Mesendoderm (in vitro differentiated cells): ENCODE measurements at regions not wholly inside any gene's neighbourhood (a gene's known extent, or its start where the extent isn't known, plus 50 kb on each side); places are given as distances from the start of the nearest gene placed in this dataset.

Experiments
- DNase-seq: peaks from one replicate; pipeline ENCODE4 v3.0.0; 2013
- H2AK5ac ChIP-seq: 2 replicates; pipeline ENCODE4 v1.6.1; 2013; ENCODE audit warnings: low read length, inconsistent platforms
- H2BK120ac ChIP-seq: 2 replicates; pipeline ENCODE4 v1.6.1; 2013; ENCODE audit warnings: low read depth, mild to moderate bottlenecking, low read length, moderate library complexity, mixed read lengths
- H2BK15ac ChIP-seq: replicated peaks from 2 replicates; pipeline ENCODE4 v1.6.1; 2013; ENCODE audit warnings: low read depth, mild to moderate bottlenecking, moderate library complexity
- H2BK5ac ChIP-seq: 2 replicates; pipeline ENCODE4 v1.6.1; 2013; ENCODE audit warnings: low read length, inconsistent platforms
- H3K18ac ChIP-seq: 2 replicates; pipeline ENCODE4 v1.6.1; 2013; ENCODE audit warnings: mild to moderate bottlenecking, low read length, mixed read lengths
- H3K23ac ChIP-seq: one replicate; pipeline ENCODE4 v1.6.1; 2013; ENCODE audit warnings: low read length
- H3K27ac ChIP-seq: 2 replicates; pipeline ENCODE4 v1.5.1; 2013; ENCODE audit warnings: low read depth, mild to moderate bottlenecking, inconsistent platforms, low read length, moderate library complexity
- H3K27me3 ChIP-seq: 2 replicates; pipeline ENCODE4 v1.6.1; 2013; ENCODE audit warnings: low read length, control low read depth, mild to moderate bottlenecking, inconsistent platforms; ENCODE audit not compliant: insufficient read depth, poor library complexity
- H3K36me3 ChIP-seq: 2 replicates; pipeline ENCODE4 v1.6.1; 2013; ENCODE audit warnings: low read length, inconsistent platforms; ENCODE audit not compliant: control insufficient read depth, insufficient read depth
- H3K4ac ChIP-seq: one replicate; pipeline ENCODE4 v1.6.1; 2013; ENCODE audit warnings: low read depth, mild to moderate bottlenecking, low read length, moderate library complexity
- H3K4me1 ChIP-seq: 2 replicates; pipeline ENCODE4 v1.6.1; 2013; ENCODE audit warnings: low read depth, low read length, inconsistent platforms; ENCODE audit not compliant: control insufficient read depth
- H3K4me2 ChIP-seq: 2 replicates; pipeline ENCODE4 v1.6.1; 2013; ENCODE audit warnings: low read length
- H3K4me3 ChIP-seq: 2 replicates; pipeline ENCODE4 v1.5.1; 2013; ENCODE audit warnings: mild to moderate bottlenecking, low read length
- H3K56ac ChIP-seq: one replicate; pipeline ENCODE4 v1.6.1; 2013; ENCODE audit warnings: low read length
- H3K79me1 ChIP-seq: 2 replicates; pipeline ENCODE4 v1.6.1; 2013; ENCODE audit warnings: low read length, inconsistent platforms
- H3K79me2 ChIP-seq: 2 replicates; pipeline ENCODE4 v1.6.1; 2013; ENCODE audit warnings: mild to moderate bottlenecking, low read length; ENCODE audit not compliant: control insufficient read depth, insufficient read depth
- H3K9ac ChIP-seq: 2 replicates; pipeline ENCODE4 v1.6.1; 2013; ENCODE audit warnings: low read length, inconsistent platforms
- H4K5ac ChIP-seq: one replicate; pipeline ENCODE4 v1.6.1; 2013; ENCODE audit warnings: low read length
- H4K8ac ChIP-seq: one replicate; pipeline ENCODE4 v1.6.1; 2013; ENCODE audit warnings: low read depth, mild to moderate bottlenecking, control low read depth, low read length, moderate library complexity
- WGBS: extraction: QIAGEN DNeasy Blood & Tissue Kit; methylation state at CpG from one replicate; pipeline ENCODE4 v1.1.7; 2013; ENCODE audit warnings: low lambda C conversion rate, missing lambda C conversion rate; ENCODE audit not compliant: insufficient coverage; ENCODE audit errors: extremely low coverage; 5-methylcytosine and 5-hydroxymethylcytosine counted together

- no peaks in the 10 kb centered on the region for H3K36me3 ChIP-seq
- no peak overlapping the region for H3K56ac ChIP-seq
- H4K5ac ChIP-seq, result no peak overlapping the region
- H3K9ac ChIP-seq, result no peak overlapping the region
- no peak overlapping the region for H3K4me3 ChIP-seq
- H3K27ac ChIP-seq, result no peak overlapping the region
- H2AK5ac ChIP-seq, result no peak overlapping the region
- H3K79me1 ChIP-seq, result no peaks in the 10 kb centered on the region
- no peak overlapping the region for H2BK15ac ChIP-seq
- H3K4ac ChIP-seq, result no peak overlapping the region
- no peak overlapping the region for H4K8ac ChIP-seq
- H3K79me2 ChIP-seq, result no peaks in the 10 kb centered on the region
- H3K27me3 ChIP-seq, result no peaks in the 10 kb centered on the region
- H2BK120ac ChIP-seq, result no peak overlapping the region
- no peak overlapping the region for H3K18ac ChIP-seq
- H2BK5ac ChIP-seq, result no peak overlapping the region
- no peak overlapping the region for H3K23ac ChIP-seq
- H3K4me1 ChIP-seq, result no peaks in the 10 kb centered on the region
- DNase-seq, result no peak
- no peak overlapping the region for H3K4me2 ChIP-seq
- WGBS, result no CpG with 5 or more reads among the region's 3 CpGs
Measured at GRCh38 chr5:82649943-82650342, 371.8 kb upstream of the RPS23 start.

DNA sequence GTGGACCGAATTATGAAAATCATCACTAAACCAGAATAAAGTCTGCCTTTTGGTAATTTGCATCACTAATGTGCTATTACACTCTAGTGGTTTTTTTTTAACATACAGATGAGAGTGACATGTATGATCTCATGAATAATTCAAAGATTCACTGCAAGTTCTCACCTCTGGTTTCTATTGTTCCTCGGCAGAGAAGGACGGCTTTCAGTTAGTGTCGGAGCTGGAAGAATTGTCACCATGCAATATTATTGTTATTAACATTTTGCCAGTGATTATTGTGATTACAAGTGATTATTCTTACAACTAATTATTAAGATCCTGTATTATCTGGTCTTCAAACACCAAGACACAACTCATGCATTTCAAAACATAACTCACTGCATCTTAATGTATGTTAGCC is 366.6 kb upstream of the RPS23 start:
- H3K23ac ChIP-seq, result no peak overlapping the region
- no peak overlapping the region for H3K18ac ChIP-seq
- no peak overlapping the region for H3K4ac ChIP-seq
- no peak overlapping the region for H3K9ac ChIP-seq
- WGBS, result no CpG with 5 or more reads among the region's 4 CpGs
- H3K56ac ChIP-seq, result no peak overlapping the region
- no peak overlapping the region for H2BK120ac ChIP-seq
- no peak overlapping the region for H3K27ac ChIP-seq
- H4K8ac ChIP-seq, result no peak overlapping the region
- no peak overlapping the region for H2AK5ac ChIP-seq
- no peak overlapping the region for H3K4me2 ChIP-seq
- H3K4me3 ChIP-seq, result no peak overlapping the region
- no peaks in the 10 kb centered on the region for H3K79me1 ChIP-seq
- H2BK15ac ChIP-seq, result no peak overlapping the region
- no peak overlapping the region for H4K5ac ChIP-seq
- no peak for DNase-seq
- no peaks in the 10 kb centered on the region for H3K36me3 ChIP-seq
- no peaks in the 10 kb centered on the region for H3K4me1 ChIP-seq
- H3K79me2 ChIP-seq, result no peaks in the 10 kb centered on the region
- H3K27me3 ChIP-seq, result no peaks in the 10 kb centered on the region
- H2BK5ac ChIP-seq, result no peak overlapping the region

GRCh38 chr5:82644229-82644628 is 366.1 kb upstream of the RPS23 start:
- DNase-seq, result no peak
- no peak overlapping the region for H4K5ac ChIP-seq

DNA sequence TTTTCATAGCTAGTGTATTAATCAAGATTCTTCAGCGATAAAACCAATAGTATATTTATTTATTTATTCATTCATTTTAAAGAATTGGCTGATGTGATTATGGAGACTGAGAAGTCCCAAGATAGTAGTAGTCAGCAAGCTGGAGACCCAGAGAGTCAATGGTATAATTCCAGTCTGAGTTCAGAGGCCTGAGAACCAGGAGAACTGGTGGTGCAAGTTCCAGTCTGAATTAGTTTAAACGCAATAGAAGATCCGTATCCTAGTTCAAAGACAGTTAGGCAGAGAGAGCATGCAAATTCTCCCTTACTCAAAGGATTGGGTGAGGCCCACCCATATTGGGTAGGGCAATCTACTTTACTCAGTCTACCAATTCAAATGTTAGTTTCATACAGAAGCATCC is 364.2 kb upstream of the RPS23 start:
- Histone ChIP-seq H3K4me3 (no peak overlapping the region), H4K8ac (no peak overlapping the region), H3K4me2 (no peak overlapping the region), H3K4me1 (no peaks in the 10 kb centered on the region), H3K79me1 (no peaks in the 10 kb centered on the region), H3K18ac (no peak overlapping the region), H3K27me3 (no peaks in the 10 kb centered on the region), H2BK5ac (no peak overlapping the region), H3K9ac (no peak overlapping the region), H2BK120ac (no peak overlapping the region), H3K79me2 (no peaks in the 10 kb centered on the region), H4K5ac (no peak overlapping the region), H2BK15ac (no peak overlapping the region), H3K23ac (no peak overlapping the region), H3K56ac (no peak overlapping the region), H3K4ac (no peak overlapping the region), H3K36me3 (no peaks in the 10 kb centered on the region), H2AK5ac (no peak overlapping the region), H3K27ac (no peak overlapping the region)
- WGBS, result no CpG with 5 or more reads among the region's 3 CpGs
- DNase-seq, result no peak

More at GRCh38 chr5:82644229-82644628, 366.1 kb upstream of the RPS23 start:
- H3K4me3 ChIP-seq, result no peak overlapping the region
- H3K79me1 ChIP-seq, result no peaks in the 10 kb centered on the region
- no peak overlapping the region for H3K18ac ChIP-seq
- no peaks in the 10 kb centered on the region for H3K79me2 ChIP-seq
- H3K4me2 ChIP-seq, result no peak overlapping the region
- no peak overlapping the region for H3K4ac ChIP-seq
- H3K56ac ChIP-seq, result no peak overlapping the region
- no peak overlapping the region for H3K23ac ChIP-seq
- no peak overlapping the region for H2BK120ac ChIP-seq
- no peaks in the 10 kb centered on the region for H3K36me3 ChIP-seq
- no peak overlapping the region for H2BK5ac ChIP-seq
- no peak overlapping the region for H3K9ac ChIP-seq
- no peak overlapping the region for H3K27ac ChIP-seq
- no peak overlapping the region for H4K8ac ChIP-seq
- no peaks in the 10 kb centered on the region for H3K27me3 ChIP-seq
- H2BK15ac ChIP-seq, result no peak overlapping the region
- no peak overlapping the region for H2AK5ac ChIP-seq
- H3K4me1 ChIP-seq, result no peaks in the 10 kb centered on the region

GRCh38 chr5:82641331-82642003 is 363.3 kb upstream of the RPS23 start:
- no peaks in the 10 kb centered on the region for H3K27me3 ChIP-seq
- no peak overlapping the region for H2BK120ac ChIP-seq
- no peak overlapping the region for H2BK5ac ChIP-seq
- no peak overlapping the region for H4K8ac ChIP-seq
- no peak overlapping the region for H3K56ac ChIP-seq
- H2BK15ac ChIP-seq, result no peak overlapping the region
- H3K4me3 ChIP-seq, result no peak overlapping the region
- DNase-seq, result peak; percentile 76
- H3K36me3 ChIP-seq, result no peaks in the 10 kb centered on the region
- H3K9ac ChIP-seq, result no peak overlapping the region
- no CpG with 5 or more reads among the region's 4 CpGs for WGBS
- H3K4me2 ChIP-seq, result no peak overlapping the region
- no peaks in the 10 kb centered on the region for H3K4me1 ChIP-seq
- no peak overlapping the region for H3K4ac ChIP-seq
- H3K79me1 ChIP-seq, result no peaks in the 10 kb centered on the region
- H3K23ac ChIP-seq, result no peak overlapping the region
- H3K18ac ChIP-seq, result no peak overlapping the region
- no peaks in the 10 kb centered on the region for H3K79me2 ChIP-seq
- no peak overlapping the region for H3K27ac ChIP-seq
- H2AK5ac ChIP-seq, result no peak overlapping the region
- no peak overlapping the region for H4K5ac ChIP-seq

DNA sequence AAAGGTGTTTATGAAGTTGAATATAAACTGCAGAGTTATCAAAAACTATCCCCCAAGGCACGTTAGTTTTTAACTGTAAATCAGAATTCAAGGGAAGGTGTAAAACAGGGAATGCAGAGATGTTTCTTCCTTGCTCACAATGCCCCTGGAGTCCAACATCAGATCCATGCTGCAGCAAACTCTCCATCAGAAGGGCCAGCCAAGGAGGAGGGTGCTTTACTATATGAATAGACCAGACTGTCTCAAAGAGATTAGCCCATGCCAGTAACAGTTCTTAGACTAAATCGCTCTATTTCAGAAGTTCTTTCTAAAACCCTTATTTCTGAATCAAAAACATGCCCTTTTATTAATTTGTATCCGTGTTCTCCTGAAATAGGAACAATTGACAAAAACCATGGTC is 362.8 kb upstream of the RPS23 start:
- no peak overlapping the region for H3K18ac ChIP-seq
- H3K79me1 ChIP-seq, result no peaks in the 10 kb centered on the region
- no peak overlapping the region for H2BK120ac ChIP-seq
- no CpG with 5 or more reads among the region's 3 CpGs for WGBS
- no peak overlapping the region for H3K23ac ChIP-seq
- H2AK5ac ChIP-seq, result no peak overlapping the region
- H3K27ac ChIP-seq, result no peak overlapping the region
- no peak overlapping the region for H3K56ac ChIP-seq
- no peaks in the 10 kb centered on the region for H3K4me1 ChIP-seq
- no peak overlapping the region for H3K9ac ChIP-seq
- no peaks in the 10 kb centered on the region for H3K79me2 ChIP-seq
- H3K4ac ChIP-seq, result no peak overlapping the region
- no peak overlapping the region for H4K8ac ChIP-seq
- H3K36me3 ChIP-seq, result no peaks in the 10 kb centered on the region
- no peak overlapping the region for H2BK5ac ChIP-seq
- no peak overlapping the region for H4K5ac ChIP-seq
- no peak overlapping the region for H3K4me3 ChIP-seq
- no peak overlapping the region for H3K4me2 ChIP-seq
- H3K27me3 ChIP-seq, result no peaks in the 10 kb centered on the region
- H2BK15ac ChIP-seq, result no peak overlapping the region
- DNase-seq, result no peak
